GM12891 (cell line): ENCODE measurements at regions not wholly inside any gene's neighbourhood (a gene's known extent, or its start where the extent isn't known, plus 50 kb on each side); places are given as distances from the start of the nearest gene placed in this dataset.

ENCODE experiments used
- POLR2A ChIP-seq: IDR thresholded peaks from 2 replicates; pipeline ENCODE4 v1.6.1; 2011; ENCODE audit warnings: low read depth, low read length, control low read depth
- POLR2AphosphoS5 ChIP-seq: IDR thresholded peaks from 2 replicates; pipeline ENCODE4 v1.6.1; 2011; ENCODE audit warnings: low read depth, low read length, control low read depth

- TF ChIP-seq POLR2A (no peak), POLR2AphosphoS5 (no peak)
These were observed 575.7 kb downstream of the TRIML1 start for GRCh38 chr4:188714907-188715306.
